Stomach (tissue), 4 donors: ENCODE measurements at regions not wholly inside any gene's neighbourhood (a gene's known extent, or its start where the extent isn't known, plus 50 kb on each side); places are given as distances from the start of the nearest gene placed in this dataset.

Source experiments
- POLR2A ChIP-seq, 4 donors: fragments of 450-650 bp; IDR thresholded peaks; one replicate each; pipeline ENCODE4 v1.6.1; 2016; ENCODE audit warnings: antibody characterized with exemption in 4 of 4, control low read depth in 2 of 4, mild to moderate bottlenecking in 1 of 4, moderate library complexity in 1 of 4
- TF ChIP-seq, protein P1 (sequence below), 7 experiments: fragments of 450-650 bp in 4 of 7; fragments of 200-600 bp in 3 of 7; sonication (generic) in 3 of 7; IDR thresholded peaks; one replicate each; pipeline ENCODE4 v1.5.1; 2016 to 2019; ENCODE audit warnings: antibody characterized with exemption in 7 of 7, control low read depth in 2 of 7, mild to moderate bottlenecking in 1 of 7

DNA sequence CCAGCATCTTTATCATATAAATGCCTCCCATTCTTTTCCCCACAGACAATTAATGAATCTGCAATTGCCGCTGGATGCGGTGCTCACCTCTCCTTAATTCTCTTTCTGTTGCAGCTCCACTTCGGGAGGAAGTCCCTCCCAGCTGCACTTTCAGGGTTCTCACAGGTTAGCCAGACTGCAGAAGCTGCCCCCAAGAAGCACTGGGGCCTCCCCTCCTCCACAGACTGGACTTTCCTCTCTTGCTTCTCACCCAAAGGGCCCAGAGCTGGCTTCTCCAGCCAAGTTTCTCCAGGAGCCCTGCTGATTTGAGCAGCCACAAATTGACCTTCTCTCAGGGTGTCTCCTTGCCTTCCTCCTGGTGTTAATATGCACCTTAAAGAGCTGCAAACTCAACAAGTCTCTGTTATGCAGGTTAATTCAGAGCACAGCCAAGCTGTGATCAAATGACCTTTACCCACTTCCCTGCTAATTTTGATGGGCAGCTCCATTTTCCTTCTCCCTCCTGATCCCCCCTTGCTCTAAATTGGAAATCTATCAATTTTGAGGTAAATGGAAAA lies 298.9 kb downstream of the BUD13 start:
- TF ChIP-seq, protein P1, sequence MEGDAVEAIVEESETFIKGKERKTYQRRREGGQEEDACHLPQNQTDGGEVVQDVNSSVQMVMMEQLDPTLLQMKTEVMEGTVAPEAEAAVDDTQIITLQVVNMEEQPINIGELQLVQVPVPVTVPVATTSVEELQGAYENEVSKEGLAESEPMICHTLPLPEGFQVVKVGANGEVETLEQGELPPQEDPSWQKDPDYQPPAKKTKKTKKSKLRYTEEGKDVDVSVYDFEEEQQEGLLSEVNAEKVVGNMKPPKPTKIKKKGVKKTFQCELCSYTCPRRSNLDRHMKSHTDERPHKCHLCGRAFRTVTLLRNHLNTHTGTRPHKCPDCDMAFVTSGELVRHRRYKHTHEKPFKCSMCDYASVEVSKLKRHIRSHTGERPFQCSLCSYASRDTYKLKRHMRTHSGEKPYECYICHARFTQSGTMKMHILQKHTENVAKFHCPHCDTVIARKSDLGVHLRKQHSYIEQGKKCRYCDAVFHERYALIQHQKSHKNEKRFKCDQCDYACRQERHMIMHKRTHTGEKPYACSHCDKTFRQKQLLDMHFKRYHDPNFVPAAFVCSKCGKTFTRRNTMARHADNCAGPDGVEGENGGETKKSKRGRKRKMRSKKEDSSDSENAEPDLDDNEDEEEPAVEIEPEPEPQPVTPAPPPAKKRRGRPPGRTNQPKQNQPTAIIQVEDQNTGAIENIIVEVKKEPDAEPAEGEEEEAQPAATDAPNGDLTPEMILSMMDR (IDR thresholded peaks at IDR 0.05), result no peak
- TF ChIP-seq POLR2A (IDR thresholded peaks at IDR 0.05), result no peak
